ENCODE measurements at regions not wholly inside any gene's neighbourhood (a gene's known extent, or its start where the extent isn't known, plus 50 kb on each side); places are given as distances from the start of the nearest gene placed in this dataset.
A peak's percentile ranks its signal among the peaks of the same experiment; 100 is the strongest.
"Not testable (repeated sequence)": the region's sequence is repeated elsewhere in the genome, so short reads cannot be mapped to it uniquely, and the experiment has no call there.

GRCh38 chr21:36616773-36617172 lies 82.1 kb upstream of the SIM2 start:
- intact Hi-C loops (cut with micrococcal nuclease); H3K36me3 ChIP-seq (ENCODE audit: insufficient read depth, low read length); H3K4me1 Mint-ChIP-seq; CTCF ChIA-PET (ENCODE audit: partially characterized antibody); H3K4me3 Mint-ChIP-seq; H3K9me3 ChIP-seq (ENCODE audit: control insufficient read depth in 1 of 2, low read length in 2 of 2); H3K27ac ChIP-seq (ENCODE audit: low read depth, low read length); H3K27me3 ChIP-seq (ENCODE audit: insufficient read depth, low read length); H3K36me3 Mint-ChIP-seq; DNase-seq; H3K4me1 ChIP-seq (ENCODE audit: insufficient read depth, low read length); POLR2A ChIA-PET (ENCODE audit: partially characterized antibody); H3K27ac Mint-ChIP-seq; H3K4me3 ChIP-seq (ENCODE audit: low read length in 2 of 2): not testable (repeated sequence)
- Mint-ChIP-seq H3K9me3 (peaks cover 4 to 34% (median 19%) of the 10 kb centered on the region in 8 donors), H3K27me3 (peaks cover 12 to 29% of the 10 kb centered on the region in 2 donors)

- H3K4me1 Mint-ChIP-seq; DNase-seq; H3K36me3 Mint-ChIP-seq; H3K27ac Mint-ChIP-seq; H3K9me3 ChIP-seq (ENCODE audit: control insufficient read depth in 1 of 2, low read length in 2 of 2); H3K27me3 Mint-ChIP-seq; H3K27ac ChIP-seq (ENCODE audit: low read depth, low read length); POLR2A ChIA-PET (ENCODE audit: partially characterized antibody); H3K36me3 ChIP-seq (ENCODE audit: insufficient read depth, low read length); H3K4me3 Mint-ChIP-seq; H3K27me3 ChIP-seq (ENCODE audit: insufficient read depth, low read length); intact Hi-C loops (cut with micrococcal nuclease); H3K4me3 ChIP-seq (ENCODE audit: low read length in 2 of 2); H3K4me1 ChIP-seq (ENCODE audit: insufficient read depth, low read length): not testable (repeated sequence)
- peaks cover 4 to 44% (median 20%) of the 10 kb centered on the region in 8 donors for H3K9me3 Mint-ChIP-seq
- CTCF ChIA-PET (ENCODE audit: partially characterized antibody): interaction anchor here (1.5 kb wide), 1 partner anchor 9 kb away, joined by 3 read pairs; no protein-coding TSS in a partner anchor
Observed at GRCh38 chr21:36621794-36622193, 77.1 kb upstream of the SIM2 start.

- Mint-ChIP-seq H3K9me3 (peaks cover 4 to 37% (median 17%) of the 10 kb centered on the region in 8 donors), H3K4me1 (no peaks in the 10 kb centered on the region), H3K27me3 (peaks cover 3 to 7% of the 10 kb centered on the region in 2 donors), H3K4me3 (peak overlapping the region in 1 of 8 donors; percentile 2), H3K36me3 (no peaks in the 10 kb centered on the region), H3K27ac (no peak overlapping the region)
- Histone ChIP-seq H3K27me3 (ENCODE audit: insufficient read depth, low read length) (no peaks in the 10 kb centered on the region), H3K27ac (ENCODE audit: low read depth, low read length) (no peak overlapping the region), H3K4me3 (ENCODE audit: low read length in 2 of 2) (no peak overlapping the region), H3K9me3 (ENCODE audit: control insufficient read depth in 1 of 2, low read length in 2 of 2) (no peaks in the 10 kb centered on the region), H3K4me1 (ENCODE audit: insufficient read depth, low read length) (no peaks in the 10 kb centered on the region), H3K36me3 (ENCODE audit: insufficient read depth, low read length) (no peaks in the 10 kb centered on the region)
- intact Hi-C loops (cut with micrococcal nuclease): no loop called here
- DNase-seq: no peak
- ChIA-PET POLR2A (ENCODE audit: partially characterized antibody) (no interaction called here), CTCF (ENCODE audit: partially characterized antibody) (no interaction called here)
Observed at GRCh38 chr21:36624105-36624504, 74.8 kb upstream of the SIM2 start.

GRCh38 chr21:36626791-36627190 lies 72.1 kb upstream of the SIM2 start:
- Mint-ChIP-seq H3K4me1 (no peaks in the 10 kb centered on the region), H3K36me3 (no peaks in the 10 kb centered on the region), H3K9me3 (peaks cover 2 to 21% (median 8%) of the 10 kb centered on the region in 8 donors), H3K4me3 (no peak overlapping the region), H3K27me3 (peaks cover 6 to 15% of the 10 kb centered on the region in 2 donors), H3K27ac (no peak overlapping the region)
- no peak for DNase-seq
- CTCF ChIA-PET (ENCODE audit: partially characterized antibody): no interaction called here
- no peaks in the 10 kb centered on the region for H3K36me3 ChIP-seq (ENCODE audit: insufficient read depth, low read length)
- H3K4me1 ChIP-seq (ENCODE audit: insufficient read depth, low read length): no peaks in the 10 kb centered on the region
- H3K27me3 ChIP-seq (ENCODE audit: insufficient read depth, low read length): no peaks in the 10 kb centered on the region
- POLR2A ChIA-PET (ENCODE audit: partially characterized antibody): no interaction called here
- no peak overlapping the region for H3K27ac ChIP-seq (ENCODE audit: low read depth, low read length)
- no peaks in the 10 kb centered on the region for H3K9me3 ChIP-seq (ENCODE audit: control insufficient read depth in 1 of 2, low read length in 2 of 2)
- no peak overlapping the region for H3K4me3 ChIP-seq (ENCODE audit: low read length in 2 of 2)
- intact Hi-C loops (cut with micrococcal nuclease): no loop called here

- peaks cover 6 to 15% of the 10 kb centered on the region in 2 donors for H3K27me3 Mint-ChIP-seq
- POLR2A ChIA-PET (ENCODE audit: partially characterized antibody): no interaction called here
Observed at GRCh38 chr21:36627242-36627641, 71.7 kb upstream of the SIM2 start.

GRCh38 chr21:36628106-36628505 lies 70.8 kb upstream of the SIM2 start:
- intact Hi-C loops (cut with micrococcal nuclease): no loop called here
- no peak for DNase-seq
- H3K4me1 ChIP-seq (ENCODE audit: insufficient read depth, low read length): no peaks in the 10 kb centered on the region
- no peak overlapping the region for H3K4me3 ChIP-seq (ENCODE audit: low read length in 2 of 2)
- no peak overlapping the region for H3K27ac ChIP-seq (ENCODE audit: low read depth, low read length)
- no peaks in the 10 kb centered on the region for H3K36me3 ChIP-seq (ENCODE audit: insufficient read depth, low read length)
- CTCF ChIA-PET (ENCODE audit: partially characterized antibody): no interaction called here
- Mint-ChIP-seq H3K27ac (no peak overlapping the region), H3K4me1 (no peaks in the 10 kb centered on the region), H3K36me3 (no peaks in the 10 kb centered on the region), H3K27me3 (peaks cover 6 to 15% of the 10 kb centered on the region in 2 donors), H3K9me3 (peaks cover 2 to 16% (median 7%) of the 10 kb centered on the region in 8 donors), H3K4me3 (no peak overlapping the region)
- POLR2A ChIA-PET (ENCODE audit: partially characterized antibody): no interaction called here
- no peaks in the 10 kb centered on the region for H3K27me3 ChIP-seq (ENCODE audit: insufficient read depth, low read length)
- H3K9me3 ChIP-seq (ENCODE audit: control insufficient read depth in 1 of 2, low read length in 2 of 2): no peaks in the 10 kb centered on the region

More at GRCh38 chr21:36627242-36627641, 71.7 kb upstream of the SIM2 start:
- Histone ChIP-seq H3K4me1 (ENCODE audit: insufficient read depth, low read length) (no peaks in the 10 kb centered on the region), H3K27ac (ENCODE audit: low read depth, low read length) (no peak overlapping the region), H3K4me3 (ENCODE audit: low read length in 2 of 2) (no peak overlapping the region), H3K27me3 (ENCODE audit: insufficient read depth, low read length) (no peaks in the 10 kb centered on the region), H3K36me3 (ENCODE audit: insufficient read depth, low read length) (no peaks in the 10 kb centered on the region), H3K9me3 (ENCODE audit: control insufficient read depth in 1 of 2, low read length in 2 of 2) (no peaks in the 10 kb centered on the region)
- peaks cover 2 to 21% (median 8%) of the 10 kb centered on the region in 8 donors for H3K9me3 Mint-ChIP-seq
- no peaks in the 10 kb centered on the region for H3K4me1 Mint-ChIP-seq
- H3K36me3 Mint-ChIP-seq: no peaks in the 10 kb centered on the region
- intact Hi-C loops (cut with micrococcal nuclease): no loop called here
- DNase-seq: no peak
- no peak overlapping the region for H3K4me3 Mint-ChIP-seq
- H3K27ac Mint-ChIP-seq: no peak overlapping the region
- CTCF ChIA-PET (ENCODE audit: partially characterized antibody): no interaction called here

- intact Hi-C loops (cut with micrococcal nuclease): no loop called here
- Mint-ChIP-seq H3K9me3 (peaks cover under 1 to 11% (median 2%) of the 10 kb centered on the region in 8 donors), H3K27me3 (peaks cover 6 to 19% of the 10 kb centered on the region in 2 donors), H3K4me1 (no peaks in the 10 kb centered on the region), H3K27ac (no peak overlapping the region), H3K4me3 (no peak overlapping the region), H3K36me3 (no peaks in the 10 kb centered on the region)
- ChIA-PET CTCF (ENCODE audit: partially characterized antibody) (interaction anchor here (1.6 to 3.8 kb wide), 3 partner anchors 9 to 337 kb away, joined by 4 to 44 read pairs (median 6); no protein-coding TSS in a partner anchor), POLR2A (ENCODE audit: partially characterized antibody) (no interaction called here)
- H3K27ac ChIP-seq (ENCODE audit: low read depth, low read length): no peak overlapping the region
- H3K9me3 ChIP-seq (ENCODE audit: control insufficient read depth in 1 of 2, low read length in 2 of 2): no peaks in the 10 kb centered on the region
- H3K4me3 ChIP-seq (ENCODE audit: low read length in 2 of 2): no peak overlapping the region
- H3K36me3 ChIP-seq (ENCODE audit: insufficient read depth, low read length): no peaks in the 10 kb centered on the region
- no peaks in the 10 kb centered on the region for H3K4me1 ChIP-seq (ENCODE audit: insufficient read depth, low read length)
- H3K27me3 ChIP-seq (ENCODE audit: insufficient read depth, low read length): no peaks in the 10 kb centered on the region
- DNase-seq: no peak
Observed at GRCh38 chr21:36628761-36629460, 70.0 kb upstream of the SIM2 start.

Measured in CD4-positive, alpha-beta memory T cell (primary cell).